ENCODE measurements at regions not wholly inside any gene's neighbourhood (a gene's known extent, or its start where the extent isn't known, plus 50 kb on each side); places are given as distances from the start of the nearest gene placed in this dataset.
"Not testable (repeated sequence)": the region's sequence is repeated elsewhere in the genome, so short reads cannot be mapped to it uniquely, and the experiment has no call there.

DNA sequence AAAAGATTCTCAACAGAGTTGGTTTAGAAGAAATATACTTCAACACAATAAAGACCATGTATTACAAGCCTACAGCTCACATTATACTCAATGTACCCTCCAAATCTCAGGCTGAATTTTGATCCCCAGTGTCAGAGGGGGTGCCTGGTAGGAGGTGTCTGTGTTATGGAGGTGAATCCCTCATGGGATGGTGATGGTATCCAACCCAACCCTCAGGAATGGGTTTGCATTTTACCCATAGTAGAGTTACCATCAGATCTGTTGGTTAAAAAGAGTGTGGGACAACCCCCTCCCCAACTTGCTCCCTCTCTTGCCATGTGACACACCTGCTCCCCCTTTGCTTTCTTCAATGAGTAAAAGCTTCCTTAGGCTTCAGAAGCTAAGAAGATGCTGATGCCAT is 205.5 kb downstream of the POTEM start:
- DNase-seq = peak; percentile 1

DNA sequence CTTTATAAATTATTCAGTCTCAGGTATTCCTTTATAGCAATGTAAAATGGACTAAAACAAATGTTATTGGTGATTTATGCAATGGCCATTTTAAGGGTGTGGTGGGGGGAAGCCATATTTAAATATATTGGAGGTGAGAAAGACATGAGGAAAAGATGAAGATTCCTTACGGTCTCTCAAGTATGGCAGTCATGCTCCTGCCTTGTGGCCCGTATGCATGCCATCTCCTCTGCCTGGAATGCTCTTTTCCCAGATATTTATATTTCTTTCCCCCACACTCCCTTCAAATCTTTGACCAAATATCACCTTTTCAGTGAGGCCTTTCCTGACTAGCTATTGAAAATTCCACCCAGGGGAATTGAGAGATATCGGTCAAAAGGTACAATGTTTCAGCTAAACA is 206.0 kb downstream of the POTEM start:
- DNase-seq = not testable (repeated sequence)

- DNase-seq = not testable (repeated sequence)
These were observed 210.2 kb downstream of the POTEM start for GRCh38 chr14:19177435-19177834.

DNA sequence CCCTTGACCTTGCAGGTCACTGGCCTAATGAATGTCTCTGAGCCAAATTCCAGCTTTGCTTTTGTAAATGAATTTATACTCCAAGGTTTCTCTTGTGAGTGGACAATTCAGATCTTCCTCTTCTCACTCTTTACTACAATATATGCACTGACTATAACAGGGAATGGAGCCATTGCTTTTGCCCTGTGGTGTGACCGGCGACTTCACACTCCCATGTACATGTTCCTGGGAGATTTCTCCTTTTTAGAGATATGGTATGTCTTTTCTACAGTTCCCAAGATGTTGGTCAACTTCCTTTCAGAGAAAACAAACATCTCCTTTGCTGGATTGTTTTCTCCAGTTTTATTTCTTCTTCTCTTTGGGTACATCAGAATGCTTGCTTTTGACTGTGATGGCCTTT is 213.1 kb downstream of the POTEM start:
- not testable (repeated sequence) for DNase-seq

DNA sequence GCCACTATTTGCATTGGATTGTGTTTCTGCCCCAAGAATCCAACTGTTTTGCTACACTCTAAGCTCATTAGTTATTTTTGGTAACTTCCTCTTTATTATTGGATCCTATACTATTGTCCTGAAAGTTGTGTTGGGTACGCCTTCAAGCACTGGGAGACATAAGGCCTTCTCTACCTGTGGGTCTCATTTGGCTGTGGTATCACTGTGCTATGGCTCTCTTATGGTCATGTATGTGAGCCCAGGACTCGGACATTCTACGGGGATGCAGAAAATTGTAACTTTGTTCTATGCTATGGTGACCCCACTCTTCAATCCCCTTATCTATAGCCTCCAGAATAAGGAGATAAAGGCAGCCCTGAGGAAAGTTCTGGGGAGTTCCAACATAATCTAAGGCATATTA is 213.6 kb downstream of the POTEM start:
- not testable (repeated sequence) for DNase-seq

DNA sequence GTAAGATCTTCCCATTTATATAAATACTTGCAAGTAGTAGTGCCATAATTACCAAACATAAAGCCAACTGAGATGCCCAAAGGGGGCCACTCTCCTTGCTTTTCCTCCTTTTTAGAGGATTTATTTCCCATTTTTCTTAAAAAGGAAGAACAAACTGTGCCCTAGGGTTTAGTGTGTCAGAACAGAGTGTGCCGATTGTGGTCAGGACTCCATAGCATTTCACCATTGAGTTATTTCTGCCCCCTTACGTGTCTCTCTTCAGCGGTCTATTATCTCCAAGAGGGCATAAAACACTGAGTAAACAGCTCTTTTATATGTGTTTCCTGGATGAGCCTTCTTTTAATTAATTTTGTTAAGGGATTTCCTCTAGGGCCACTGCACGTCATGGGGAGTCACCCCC is 227.9 kb downstream of the POTEM start:
- DNase-seq = not testable (repeated sequence)

DNA sequence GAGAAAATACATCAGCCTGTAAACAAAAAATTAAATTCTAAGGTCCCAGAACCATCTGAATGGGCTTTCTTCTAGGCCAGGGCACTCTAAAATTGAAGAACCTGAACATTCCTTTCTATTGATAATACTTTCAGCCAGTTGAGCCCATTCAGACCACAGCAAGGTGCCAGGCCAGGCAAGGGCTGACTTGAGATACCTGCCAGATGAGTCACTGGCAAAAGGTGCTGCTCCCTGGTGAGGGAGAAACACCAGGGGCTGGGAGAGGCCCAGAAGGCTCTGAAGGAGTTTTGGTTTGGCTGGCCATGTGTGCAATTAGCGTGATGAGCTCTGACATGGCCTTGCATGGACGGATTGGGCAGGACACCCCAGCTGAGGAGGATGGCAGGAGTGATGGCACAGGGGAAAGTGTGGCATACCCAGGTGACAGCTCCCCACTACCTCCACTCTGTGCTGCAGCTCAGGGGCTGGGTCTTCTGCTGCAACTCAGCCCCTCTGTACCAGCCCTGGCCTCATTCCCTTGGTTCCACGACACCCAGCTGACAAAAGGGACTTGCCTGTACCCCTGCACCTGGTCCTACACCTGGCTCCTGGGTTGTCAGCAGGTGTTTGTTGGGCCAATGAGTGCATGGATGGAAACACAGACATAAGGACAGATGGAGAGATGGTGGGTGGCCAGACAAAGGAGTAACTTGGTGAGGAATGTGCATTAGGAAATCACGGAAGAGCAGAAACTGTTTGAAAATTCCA is 230.4 kb downstream of the POTEM start:
- DNase-seq = not testable (repeated sequence)

DNA sequence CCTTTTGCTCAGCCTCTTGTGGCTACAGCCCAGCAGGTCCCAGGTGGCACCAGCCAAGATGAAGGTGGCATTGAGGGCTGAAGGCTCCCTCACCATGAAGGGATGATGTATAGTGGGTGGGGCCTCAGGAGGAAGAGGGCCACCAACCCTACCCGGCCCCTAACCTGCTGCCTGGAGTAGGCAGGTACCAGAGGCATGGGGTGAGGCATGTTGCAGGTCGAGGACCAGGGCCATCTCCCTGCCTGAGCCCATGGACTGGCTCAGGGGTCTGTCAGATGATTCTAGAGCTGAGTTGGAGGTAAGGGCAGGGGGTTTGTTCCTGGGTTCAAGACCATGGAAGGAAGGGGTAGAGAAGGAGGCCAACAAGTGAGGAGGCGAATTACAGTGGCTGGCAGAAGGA is 231.1 kb downstream of the POTEM start:
- DNase-seq = not testable (repeated sequence)

DNA sequence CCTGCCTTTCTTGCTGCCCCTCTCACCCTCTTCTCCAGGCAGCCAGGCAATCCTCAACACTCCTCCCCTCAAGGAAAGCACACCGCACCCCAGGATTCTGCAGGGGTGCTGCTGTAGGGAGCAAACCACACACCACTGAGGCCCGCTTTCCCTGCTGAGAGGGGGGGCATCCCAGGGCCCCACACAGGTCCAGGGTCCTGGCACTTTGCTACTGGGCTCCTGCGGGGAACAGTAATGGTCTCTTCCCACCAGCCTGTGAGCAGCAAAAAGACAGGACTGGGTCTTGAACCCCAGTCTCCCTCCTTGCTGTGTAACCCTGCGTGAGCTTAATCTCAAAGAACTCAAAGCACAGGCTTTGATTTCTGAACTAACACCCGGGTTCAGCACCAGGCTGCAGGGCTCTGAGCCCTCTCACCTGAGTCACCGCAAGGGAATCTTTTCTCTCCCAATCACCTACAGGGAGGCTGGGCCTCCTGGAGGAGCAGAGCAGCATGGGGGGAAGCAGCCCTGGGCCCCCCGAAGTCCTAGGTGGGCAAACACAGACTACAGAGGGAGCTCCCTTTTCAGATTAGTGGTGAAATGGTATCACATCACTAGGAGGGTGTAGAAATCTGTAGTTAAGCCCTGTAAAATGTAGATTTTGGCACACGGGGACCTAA is 232.6 kb downstream of the POTEG start:
- not testable (repeated sequence) for DNase-seq

GRCh38 chr14:19202053-19202442 is 232.1 kb downstream of the POTEG start:
- not testable (repeated sequence) for DNase-seq

GRCh38 chr14:19203250-19203972 is 230.7 kb downstream of the POTEG start:
- DNase-seq = not testable (repeated sequence)

DNA sequence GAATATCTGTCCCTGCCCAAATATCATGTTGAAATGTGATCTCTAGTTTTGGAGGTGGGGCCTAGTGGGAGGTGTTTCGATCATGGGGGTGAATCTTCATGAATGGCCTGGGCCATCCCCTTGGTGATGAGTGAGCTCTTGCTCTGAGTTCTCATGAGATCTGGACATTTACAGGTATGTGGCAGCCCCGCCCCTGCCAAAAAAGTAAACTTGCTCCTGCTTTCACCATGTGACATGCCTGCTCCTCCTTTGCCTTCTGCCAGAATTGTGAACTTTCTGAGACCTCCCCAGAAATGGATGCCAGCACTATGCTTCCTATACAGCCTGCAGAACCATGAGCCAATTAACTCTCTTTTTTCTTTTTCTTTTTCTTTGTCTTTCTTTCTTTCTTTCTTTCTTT is 229.3 kb downstream of the POTEG start:
- not testable (repeated sequence) for DNase-seq

DNA sequence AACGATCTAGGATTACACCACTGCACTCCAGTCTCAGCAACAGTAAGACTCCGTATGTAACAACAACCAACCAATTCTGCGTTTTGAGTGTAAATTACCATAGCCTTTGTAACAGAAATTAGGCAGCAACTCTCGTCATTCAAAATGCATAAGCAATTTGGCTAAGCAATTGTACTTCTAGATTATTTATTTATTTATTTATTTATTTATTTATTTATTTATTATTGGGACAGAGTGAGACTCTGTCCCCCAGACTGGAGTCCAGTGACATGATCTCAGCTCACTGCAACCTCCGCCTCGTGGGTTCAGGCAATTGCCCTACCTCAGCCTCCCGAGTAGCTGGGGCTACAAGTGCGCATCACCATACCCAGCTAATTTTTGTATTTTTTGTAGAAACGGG is 217.7 kb downstream of the POTEG start:
- not testable (repeated sequence) for DNase-seq

DNA sequence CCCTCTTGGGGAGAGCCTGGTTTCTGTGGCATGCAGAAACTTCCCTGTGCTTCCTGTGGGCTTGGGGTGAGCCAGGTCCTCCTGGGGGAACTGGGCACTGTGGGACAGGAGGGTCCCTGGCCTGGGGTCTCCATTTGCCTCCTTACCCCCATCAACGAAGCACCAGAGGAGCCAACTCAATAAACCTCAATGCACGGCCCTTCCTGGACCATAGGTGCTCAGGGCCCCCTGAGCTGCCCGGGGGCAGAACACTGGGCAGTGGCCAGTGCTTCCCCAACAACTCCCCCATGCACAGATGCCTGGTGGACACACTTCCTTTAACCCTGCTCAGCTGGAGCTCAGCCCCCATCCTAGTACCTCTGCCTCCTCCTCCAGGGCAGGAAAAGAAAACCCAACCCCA is 214.7 kb downstream of the POTEG start:
- DNase-seq = not testable (repeated sequence)

DNA sequence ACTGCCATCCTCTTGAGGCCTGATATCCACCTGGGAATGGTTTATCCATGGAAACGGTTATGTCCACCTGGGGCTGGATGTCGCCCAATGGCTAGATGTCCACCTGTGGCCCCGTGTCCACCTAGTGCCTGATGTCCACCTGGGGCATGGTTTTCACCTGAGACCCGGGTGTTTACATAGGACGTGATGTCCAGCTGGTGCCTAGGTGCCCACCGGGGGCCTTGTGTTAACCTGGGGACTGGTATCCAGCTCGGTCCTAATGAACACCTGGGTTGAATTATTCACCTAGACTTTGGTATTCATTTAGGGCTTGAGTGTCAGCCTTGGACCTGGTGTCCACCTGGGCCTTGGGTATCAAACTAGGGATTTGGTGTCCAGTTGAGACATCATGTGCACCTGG is 202.7 kb downstream of the POTEG start:
- not testable (repeated sequence) for DNase-seq

GRCh38 chr14:19234059-19234458 is 200.1 kb downstream of the POTEG start:
- DNase-seq = not testable (repeated sequence)

DNA sequence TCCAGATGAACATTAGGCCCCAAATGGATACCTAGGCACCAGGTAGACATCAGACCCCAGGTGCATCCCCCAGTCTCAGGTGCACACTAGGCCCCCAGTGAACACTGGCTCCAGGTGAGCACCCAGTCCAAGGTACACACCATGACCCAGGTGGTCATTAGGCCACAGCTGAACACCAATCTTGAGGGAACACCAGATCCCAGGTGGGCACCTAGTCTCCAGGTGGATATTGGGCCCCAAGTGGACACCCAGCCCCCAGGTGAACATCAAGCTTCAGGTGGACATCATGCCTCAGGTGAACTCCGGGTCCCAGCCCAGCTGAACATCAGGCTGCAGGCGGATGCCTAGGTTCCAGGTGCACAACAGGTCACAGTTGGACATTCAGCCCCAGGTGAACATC is 196.5 kb downstream of the POTEG start:
- peak; percentile 1 for DNase-seq

- not testable (repeated sequence) for DNase-seq
These were observed 195.6 kb downstream of the POTEG start for GRCh38 chr14:19238584-19238983.

DNA sequence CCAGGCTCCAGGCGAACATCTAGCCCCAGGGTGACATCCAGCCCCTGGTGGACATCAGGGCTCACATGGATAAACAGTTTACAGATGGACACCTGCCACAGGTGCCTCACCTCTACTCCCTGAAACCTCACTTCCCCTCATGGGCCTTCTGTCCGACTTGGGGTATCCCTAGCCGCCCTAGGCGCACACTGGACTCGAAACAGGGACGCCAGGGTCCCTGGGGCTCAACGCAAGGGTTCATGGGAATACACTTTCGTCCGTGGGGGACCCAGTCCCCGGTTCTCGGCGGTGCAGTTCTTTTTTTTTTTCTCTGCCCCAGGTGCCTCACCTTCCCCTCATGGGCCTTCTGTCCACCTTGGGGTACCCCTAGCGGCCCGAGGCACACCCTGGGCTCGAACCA is 194.2 kb downstream of the POTEG start:
- not testable (repeated sequence) for DNase-seq

- DNase-seq = peak; percentile 3
These were observed 193.8 kb downstream of the POTEG start for GRCh38 chr14:19240387-19240786.

DNA sequence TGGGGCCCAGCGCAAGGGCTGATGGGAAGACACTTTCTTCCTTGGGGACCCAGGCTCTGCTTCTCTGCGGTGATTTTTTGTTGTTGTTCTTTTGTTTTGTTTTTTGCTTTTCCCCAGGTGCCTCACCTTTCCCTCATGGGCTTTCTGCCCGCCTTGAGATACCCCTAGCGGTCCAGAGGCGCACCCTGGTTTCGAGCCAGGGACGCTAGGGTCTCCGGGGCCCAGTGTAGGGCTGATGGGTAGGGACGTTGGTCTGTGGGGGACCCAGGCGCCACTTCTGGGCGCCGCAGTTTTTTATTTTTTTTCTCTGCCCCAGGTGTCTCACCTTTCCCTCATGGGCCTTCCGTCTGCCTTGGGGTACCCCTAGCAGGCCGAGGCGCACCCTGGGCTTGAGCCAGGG is 192.7 kb downstream of the POTEG start:
- DNase-seq = not testable (repeated sequence)

DNA sequence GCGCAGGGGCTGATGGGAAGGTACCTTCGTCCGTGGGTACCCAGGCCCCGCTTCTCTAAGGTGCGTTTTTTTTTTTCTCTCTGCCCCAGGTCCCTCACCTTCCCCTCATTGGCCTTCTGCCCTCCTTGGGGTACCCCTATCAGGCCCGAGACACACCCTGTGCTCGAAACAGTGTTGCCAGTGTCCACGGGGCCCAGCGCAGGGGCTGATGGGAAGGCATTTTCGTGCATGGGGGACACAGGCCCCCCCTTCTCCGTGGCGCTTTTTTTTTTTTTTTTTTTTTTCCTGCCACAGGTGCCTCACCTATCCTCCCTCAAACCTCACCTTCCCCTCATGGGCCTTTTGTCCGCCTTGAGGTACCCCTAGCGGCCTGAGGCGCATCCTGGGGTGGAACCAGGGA is 191.6 kb downstream of the POTEG start:
- DNase-seq = not testable (repeated sequence)

GRCh38 chr14:19266908-19267307 is 167.2 kb downstream of the POTEG start:
- not testable (repeated sequence) for DNase-seq

GRCh38 chr14:19267636-19268035 is 166.5 kb downstream of the POTEG start:
- DNase-seq = not testable (repeated sequence)
